H1 (cell line): ENCODE measurements at regions not wholly inside any gene's neighbourhood (a gene's known extent, or its start where the extent isn't known, plus 50 kb on each side); places are given as distances from the start of the nearest gene placed in this dataset.

Source experiments
- CTCF ChIA-PET: fragments of 300-600 bp; sonication (Branson Sonifier 250); formaldehyde crosslinking; loops from one replicate; lab custom pipeline; 2021; ENCODE audit not compliant: partially characterized antibody; lab: Charles Lee
- POLR2A ChIA-PET: fragments of 300-600 bp; sonication (Branson Sonifier 250); formaldehyde crosslinking; loops from one replicate; lab custom pipeline; 2021; ENCODE audit warnings: inconsistent platforms; ENCODE audit not compliant: partially characterized antibody; lab: Charles Lee
- DNase-seq, 2 experiments: peaks; one replicate each; pipeline versions ENCODE4 v3.0.0 to v3.0.0-alpha.2; 2010 to 2022; ENCODE audit warnings: low spot score in 2 of 2, low read depth in 1 of 2, mixed read lengths in 1 of 2
- FAIRE-seq: peaks from 2 replicates; lab custom pipeline; 2011; peaks lifted over from hg19 to GRCh38; lab: Jason Lieb, UNC
- H2AFZ ChIP-seq: 2 replicates; pipeline ENCODE4 v1.8.1; 2012; ENCODE audit warnings: low read length, inconsistent platforms
- H2AK5ac ChIP-seq: 2 replicates; pipeline ENCODE4 v1.6.1; 2013; ENCODE audit warnings: low read depth, low read length
- H2BK120ac ChIP-seq: replicated peaks from 2 replicates; pipeline ENCODE3; 2013; ENCODE audit warnings: low read depth, low read length, inconsistent platforms
- H2BK12ac ChIP-seq: 2 replicates; pipeline ENCODE4 v1.6.1; 2013; ENCODE audit warnings: low read depth, low read length
- H2BK15ac ChIP-seq: 2 replicates; pipeline ENCODE4 v1.6.1; 2013; ENCODE audit warnings: low read length
- H2BK20ac ChIP-seq: 2 replicates; pipeline ENCODE4 v1.6.1; 2013; ENCODE audit warnings: low read length
- H2BK5ac ChIP-seq: 2 replicates; pipeline ENCODE4 v1.6.1; 2013; ENCODE audit warnings: low read depth, low read length
- H3K14ac ChIP-seq: 2 replicates; pipeline ENCODE4 v1.6.1; 2013; ENCODE audit warnings: inconsistent platforms; ENCODE audit not compliant: insufficient read length
- H3K18ac ChIP-seq: 2 replicates; pipeline ENCODE4 v1.6.1; 2013; ENCODE audit warnings: low read length; ENCODE audit errors: extremely low read depth
- H3K23ac ChIP-seq: 2 replicates; pipeline ENCODE4 v1.6.1; 2013; ENCODE audit warnings: inconsistent platforms; ENCODE audit not compliant: insufficient read length
- H3K23me2 ChIP-seq: 2 replicates; pipeline ENCODE4 v1.6.1; 2013; ENCODE audit warnings: low read depth, low read length
- H3K27ac ChIP-seq: 2 replicates; pipeline ENCODE4 v1.6.1; 2011; ENCODE audit warnings: low read depth, low read length, inconsistent platforms
- H3K27me3 ChIP-seq, 4 experiments: replicated peaks in 1 of 4; 1 replicate in 1 of 4; 2 replicates in 3 of 4; pipeline versions ENCODE4 v1.6.1 to v1.8.1; 2011 to 2013; ENCODE audit warnings: low read length in 3 of 4, mild to moderate bottlenecking in 3 of 4, inconsistent platforms in 2 of 4, mixed read lengths in 2 of 4, moderate library complexity in 1 of 4; ENCODE audit not compliant: control insufficient read depth in 3 of 4, insufficient read depth in 3 of 4; ENCODE audit errors: extremely low read depth in 1 of 4
- H3K36me3 ChIP-seq, 4 experiments: 2 replicates each; pipeline versions ENCODE4 v1.6.1 to v1.8.1; 2011 to 2013; ENCODE audit warnings: mild to moderate bottlenecking in 4 of 4, low read length in 3 of 4, moderate library complexity in 2 of 4, control low read depth in 1 of 4, inconsistent platforms in 1 of 4; ENCODE audit not compliant: insufficient read depth in 4 of 4, control insufficient read depth in 2 of 4
- H3K4ac ChIP-seq: replicated peaks from 2 replicates; pipeline ENCODE3; 2013; ENCODE audit warnings: low read length, low read depth, mixed read lengths, inconsistent platforms; ENCODE audit not compliant: insufficient read length
- H3K4me1 ChIP-seq, 4 experiments: replicated peaks in 1 of 4; 1 replicate in 1 of 4; 2 replicates in 3 of 4; pipeline versions ENCODE4 v1.6.1 to v1.8.1; 2011 to 2013; ENCODE audit warnings: low read length in 3 of 4, inconsistent platforms in 2 of 4, mixed read lengths in 1 of 4; ENCODE audit not compliant: insufficient read depth in 4 of 4, control insufficient read depth in 3 of 4
- H3K4me2 ChIP-seq, 2 experiments: 2 replicates each; pipeline versions ENCODE4 v1.6.1 to v1.8.1; 2011 to 2013; ENCODE audit warnings: low read depth in 2 of 2, low read length in 2 of 2, control low read depth in 1 of 2, inconsistent platforms in 1 of 2, mild to moderate bottlenecking in 1 of 2; ENCODE audit not compliant: insufficient read depth in 1 of 2
- H3K4me3 ChIP-seq, 4 experiments: fragments of 200-600, 300-600 bp in 1 of 4; sonication (generic), shearing (Covaris generic), sonication (Bioruptor Twin) in 1 of 4; 2 replicates each; pipeline versions ENCODE4 v1.5.1 to v1.8.1; 2011 to 2016; ENCODE audit warnings: low read length in 4 of 4, low read depth in 3 of 4, control low read depth in 2 of 4, inconsistent platforms in 2 of 4, mild to moderate bottlenecking in 2 of 4, mixed read lengths in 1 of 4, moderate library complexity in 1 of 4; ENCODE audit not compliant: insufficient read depth in 2 of 4; ENCODE audit errors: extremely low read depth in 1 of 4
- H3K56ac ChIP-seq: replicated peaks from 2 replicates; pipeline ENCODE3; 2013; ENCODE audit warnings: low read depth, mild to moderate bottlenecking, mixed read lengths, low read length, inconsistent platforms; ENCODE audit not compliant: insufficient read length
- H3K79me1 ChIP-seq: 2 replicates; pipeline ENCODE4 v1.6.1; 2013; ENCODE audit warnings: low read depth, low read length, control low read depth
- H3K79me2 ChIP-seq, 2 experiments: 2 replicates each; pipeline versions ENCODE4 v1.6.1 to v1.8.1; 2012 to 2013; ENCODE audit warnings: low read length in 2 of 2, mild to moderate bottlenecking in 2 of 2, inconsistent platforms in 1 of 2; ENCODE audit not compliant: insufficient read depth in 2 of 2, control insufficient read depth in 1 of 2
- H3K9ac ChIP-seq, 4 experiments: replicated peaks in 1 of 4; 1 replicate in 1 of 4; 2 replicates in 3 of 4; pipeline versions ENCODE4 v1.6.1 to v1.8.1; 2011 to 2013; ENCODE audit warnings: low read depth in 3 of 4, low read length in 3 of 4, control low read depth in 2 of 4, mild to moderate bottlenecking in 2 of 4, moderate library complexity in 2 of 4, inconsistent platforms in 1 of 4; ENCODE audit errors: extremely low read depth in 1 of 4
- H3K9me3 ChIP-seq, 2 experiments: 2 replicates each; pipeline versions ENCODE4 v1.6.1 to v1.8.1; 2012 to 2013; ENCODE audit warnings: mild to moderate bottlenecking in 2 of 2, moderate library complexity in 2 of 2, control low read depth in 1 of 2, inconsistent platforms in 1 of 2, low read depth in 1 of 2, low read length in 1 of 2, mixed read lengths in 1 of 2; ENCODE audit not compliant: insufficient read depth in 2 of 2
- H4K20me1 ChIP-seq, 2 experiments: replicated peaks in 1 of 2; 2 replicates each; pipeline versions ENCODE3 to v1.8.1; 2011 to 2013; ENCODE audit warnings: inconsistent platforms in 2 of 2, low read length in 2 of 2, mild to moderate bottlenecking in 1 of 2; ENCODE audit not compliant: insufficient read depth in 2 of 2, control insufficient read depth in 1 of 2
- H4K5ac ChIP-seq: 2 replicates; pipeline ENCODE4 v1.6.1; 2013; ENCODE audit warnings: low read length, low read depth, mixed read lengths, inconsistent platforms; ENCODE audit not compliant: insufficient read length
- H4K8ac ChIP-seq: 2 replicates; pipeline ENCODE4 v1.8.0; 2013; ENCODE audit warnings: mild to moderate bottlenecking, moderate library complexity, low read length, inconsistent platforms; ENCODE audit not compliant: insufficient read depth; ENCODE audit errors: extremely low read depth
- H4K91ac ChIP-seq: replicated peaks from 2 replicates; pipeline ENCODE3; 2013; ENCODE audit warnings: low read length, mixed read lengths, inconsistent platforms; ENCODE audit not compliant: insufficient read length
- BRCA1 ChIP-seq: IDR thresholded peaks from 2 replicates; pipeline ENCODE4 v1.6.1; 2012; ENCODE audit warnings: low read depth, low read length, improper control_type of control experiment
- E2F6 ChIP-seq: IDR thresholded peaks from 2 replicates; pipeline ENCODE4 v1.6.1; 2012; ENCODE audit warnings: inconsistent platforms
- EZH2 ChIP-seq: fragments of 200-600 bp; sonication (generic); IDR thresholded peaks from 2 replicates; pipeline ENCODE4 v1.7.1; 2012; ENCODE audit warnings: low read depth, mild to moderate bottlenecking, moderate library complexity, low read length, inconsistent platforms; ENCODE audit not compliant: severe bottlenecking
- GTF2F1 ChIP-seq: IDR thresholded peaks from 2 replicates; pipeline ENCODE4 v1.6.1; 2012; ENCODE audit warnings: low read depth, low read length, improper control_type of control experiment, borderline replicate concordance
- HDAC2 ChIP-seq, 2 experiments: fragments of 300-600 bp in 1 of 2; sonication (generic) in 1 of 2; IDR thresholded peaks; 2 replicates each; pipeline ENCODE4 v1.6.1; 2011 to 2012; ENCODE audit warnings: low read depth in 2 of 2, low read length in 2 of 2, mild to moderate bottlenecking in 2 of 2, moderate library complexity in 2 of 2, borderline replicate concordance in 1 of 2, inconsistent platforms in 1 of 2
- HDAC6 ChIP-seq: IDR thresholded peaks from one replicate; pipeline ENCODE4 v1.7.1; 2012; ENCODE audit warnings: low read depth, mild to moderate bottlenecking, inconsistent platforms, low read length, moderate library complexity
- POU5F1 ChIP-seq: IDR thresholded peaks from 2 replicates; pipeline ENCODE4 v1.6.1; 2011; ENCODE audit warnings: low read depth, mild to moderate bottlenecking, low read length, moderate library complexity
- RXRA ChIP-seq: IDR thresholded peaks from 2 replicates; pipeline ENCODE4 v1.6.1; 2011; ENCODE audit warnings: low read depth, mild to moderate bottlenecking, low read length, moderate library complexity; ENCODE audit not compliant: insufficient read depth
- TBP ChIP-seq: IDR thresholded peaks from 2 replicates; pipeline ENCODE4 v1.6.1; 2011; ENCODE audit warnings: low read depth, low read length, improper control_type of control experiment
- TCF12 ChIP-seq: IDR thresholded peaks from 2 replicates; pipeline ENCODE4 v1.6.1; 2011; ENCODE audit warnings: low read depth, mild to moderate bottlenecking, low read length
- WGBS, 2 experiments: shearing (Covaris generic) in 1 of 2; methylation state at CpG; one replicate each; pipeline versions ENCODE4 v1.1.6 to v1.1.7; 2013 to 2015; ENCODE audit warnings: low lambda C conversion rate in 2 of 2, mixed read lengths in 2 of 2, inconsistent platforms in 1 of 2, low coverage in 1 of 2, missing lambda C conversion rate in 1 of 2; ENCODE audit not compliant: insufficient replicate concordance in 2 of 2, insufficient coverage in 1 of 2, insufficient read length in 1 of 2; ENCODE audit errors: extremely low coverage in 1 of 2, missing lambda C conversion rate in 1 of 2; 5-methylcytosine and 5-hydroxymethylcytosine counted together
- TF ChIP-seq, protein P1 (sequence below), 3 experiments: IDR thresholded peaks; 1 replicate in 2 of 3; 2 replicates in 1 of 3; pipeline versions ENCODE4 v1.5.1 to v1.6.1; 2011; ENCODE audit warnings: low read length in 3 of 3, mild to moderate bottlenecking in 3 of 3, inconsistent platforms in 2 of 3, low read depth in 1 of 3, moderate library complexity in 1 of 3; ENCODE audit not compliant: insufficient read depth in 1 of 3; ENCODE audit errors: control extremely low read depth in 1 of 3

GRCh38 chr2:4539121-4539520 lies 835.7 kb downstream of the DCDC2C start:
- H2BK15ac ChIP-seq: no peak overlapping the region
- H2BK20ac ChIP-seq: no peak overlapping the region
- ChIA-PET CTCF (interaction anchor here (0.8 kb wide), 1 partner anchor 55 kb away, joined by 3 read pairs; no protein-coding TSS in a partner anchor), POLR2A (no interaction called here)
- H3K23ac ChIP-seq: no peak overlapping the region
- H3K4me3 ChIP-seq: no peak overlapping the region
- no peaks in the 10 kb centered on the region for H3K36me3 ChIP-seq
- no peaks in the 10 kb centered on the region for H3K23me2 ChIP-seq
- no peak overlapping the region for H4K8ac ChIP-seq
- H4K91ac ChIP-seq: no peak overlapping the region
- H3K27ac ChIP-seq: no peak overlapping the region
- no peak overlapping the region for H2AFZ ChIP-seq
- no peak overlapping the region for H3K4ac ChIP-seq
- no peak overlapping the region for H3K18ac ChIP-seq
- H4K5ac ChIP-seq: no peak overlapping the region
- FAIRE-seq (no peak), DNase-seq (no peak)
- H2AK5ac ChIP-seq: no peak overlapping the region
- H3K56ac ChIP-seq: no peak overlapping the region
- H2BK12ac ChIP-seq: no peak overlapping the region
- 98% methylated on average over 9 of the region's 9 CpGs; no CpG with 5 or more reads in 1 of the 2 experiments for WGBS, 2 experiments
- no peak overlapping the region for H2BK120ac ChIP-seq
- no peaks in the 10 kb centered on the region; a peak in 1 of 4 replicates for H3K9me3 ChIP-seq
- H3K27me3 ChIP-seq: no peaks in the 10 kb centered on the region
- H3K79me1 ChIP-seq: no peaks in the 10 kb centered on the region
- no peak overlapping the region for H3K14ac ChIP-seq
- H3K4me1 ChIP-seq: peaks cover 0 to 9% (median 1%) of the 10 kb centered on the region in 4 experiments; a peak in 2 of 7 replicates
- no peaks in the 10 kb centered on the region for H4K20me1 ChIP-seq
- H3K4me2 ChIP-seq: no peak overlapping the region
- no peak overlapping the region for H3K9ac ChIP-seq
- H2BK5ac ChIP-seq: no peak overlapping the region
- H3K79me2 ChIP-seq: no peaks in the 10 kb centered on the region
- no peak for TF ChIP-seq EZH2
- TF ChIP-seq E2F6: no peak
- TF ChIP-seq POU5F1: no peak
- no peak for TF ChIP-seq HDAC2 (IDR thresholded peaks at IDR 0.05; ENCODE audit: borderline replicate concordance in 1 of 2, low read depth in 2 of 2, low read length in 2 of 2)
- TF ChIP-seq, protein P1, sequence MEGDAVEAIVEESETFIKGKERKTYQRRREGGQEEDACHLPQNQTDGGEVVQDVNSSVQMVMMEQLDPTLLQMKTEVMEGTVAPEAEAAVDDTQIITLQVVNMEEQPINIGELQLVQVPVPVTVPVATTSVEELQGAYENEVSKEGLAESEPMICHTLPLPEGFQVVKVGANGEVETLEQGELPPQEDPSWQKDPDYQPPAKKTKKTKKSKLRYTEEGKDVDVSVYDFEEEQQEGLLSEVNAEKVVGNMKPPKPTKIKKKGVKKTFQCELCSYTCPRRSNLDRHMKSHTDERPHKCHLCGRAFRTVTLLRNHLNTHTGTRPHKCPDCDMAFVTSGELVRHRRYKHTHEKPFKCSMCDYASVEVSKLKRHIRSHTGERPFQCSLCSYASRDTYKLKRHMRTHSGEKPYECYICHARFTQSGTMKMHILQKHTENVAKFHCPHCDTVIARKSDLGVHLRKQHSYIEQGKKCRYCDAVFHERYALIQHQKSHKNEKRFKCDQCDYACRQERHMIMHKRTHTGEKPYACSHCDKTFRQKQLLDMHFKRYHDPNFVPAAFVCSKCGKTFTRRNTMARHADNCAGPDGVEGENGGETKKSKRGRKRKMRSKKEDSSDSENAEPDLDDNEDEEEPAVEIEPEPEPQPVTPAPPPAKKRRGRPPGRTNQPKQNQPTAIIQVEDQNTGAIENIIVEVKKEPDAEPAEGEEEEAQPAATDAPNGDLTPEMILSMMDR (IDR thresholded peaks at IDR 0.05; ENCODE audit: control extremely low read depth in 1 of 3, insufficient read depth in 1 of 3, low read depth in 1 of 3, low read length in 3 of 3): no peak
- no peak for TF ChIP-seq RXRA
- TF ChIP-seq HDAC6: no peak
- no peak for TF ChIP-seq TCF12
- no peak for TF ChIP-seq BRCA1
- no peak for TF ChIP-seq GTF2F1
- TF ChIP-seq TBP: no peak
